Midbrain (tissue), 1 donor: ENCODE measurements at regions not wholly inside any gene's neighbourhood (a gene's known extent, or its start where the extent isn't known, plus 50 kb on each side); places are given as distances from the start of the nearest gene placed in this dataset.

ENCODE experiments used
- DNase-seq: peaks from one replicate; lab custom pipeline; 2025; lab: John Stamatoyannopoulos, UW

GRCh38 chr15:72919936-72920465 lies 132.3 kb upstream of the NEO1 start:
- no peak for DNase-seq

DNA sequence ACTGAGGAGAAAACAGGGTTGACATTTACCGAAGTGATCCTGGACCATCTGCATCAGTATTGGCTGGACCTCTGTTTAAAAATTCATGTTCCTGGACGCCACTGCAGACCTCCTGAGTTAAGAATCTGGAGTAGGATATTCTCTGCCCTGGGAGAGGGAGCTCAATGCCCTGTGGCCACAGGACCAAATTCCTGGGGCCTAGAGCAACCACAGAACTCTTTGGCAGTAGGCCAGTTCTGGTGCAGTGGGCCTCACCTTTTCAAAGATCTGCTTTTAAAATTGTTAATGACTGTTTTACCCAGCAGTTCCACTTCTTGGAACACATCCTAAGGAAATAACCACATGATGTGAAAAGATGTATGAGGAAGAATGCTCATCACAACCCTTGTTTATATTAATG lies 133.3 kb upstream of the ADPGK start:
- DNase-seq: no peak

DNA sequence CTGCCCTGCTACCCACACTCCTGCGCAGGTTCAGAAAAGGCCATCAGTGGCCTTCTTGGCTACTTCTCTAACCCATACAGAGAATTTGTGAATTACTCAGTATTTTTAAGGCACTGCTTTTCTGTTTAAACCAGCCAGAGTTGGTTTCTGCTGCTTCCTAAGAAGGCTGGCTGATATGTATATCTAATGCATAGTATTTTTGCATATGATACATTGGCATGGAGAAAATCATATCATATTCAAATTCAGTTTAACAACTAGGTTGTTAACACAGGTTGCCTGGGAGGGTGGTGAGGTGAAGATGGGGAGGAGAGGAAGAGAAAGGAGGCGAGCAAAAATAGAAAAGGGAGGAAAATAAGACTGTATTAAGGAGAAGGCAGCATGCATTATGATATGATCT lies 132.8 kb upstream of the ADPGK start:
- no peak for DNase-seq

DNA sequence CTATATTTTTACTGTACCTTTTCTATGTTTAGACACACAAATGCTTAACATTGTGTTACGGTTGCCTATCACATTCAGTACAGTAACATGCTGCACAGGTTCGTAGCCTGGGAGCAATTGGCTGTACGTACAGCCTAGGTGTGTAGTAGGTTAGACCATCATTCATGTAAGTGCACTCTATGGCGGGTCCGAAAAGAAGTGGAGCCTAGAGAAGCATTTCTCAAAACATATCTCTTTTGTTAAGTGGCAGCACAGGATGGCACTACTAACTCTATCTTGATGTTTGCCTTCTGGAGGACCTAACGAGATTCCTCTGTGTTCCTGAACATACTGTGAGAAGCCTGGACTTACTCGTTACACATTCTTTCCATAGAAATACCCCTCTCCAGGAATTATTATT lies 132.3 kb upstream of the ADPGK start:
- no peak for DNase-seq

- no peak for DNase-seq
These were observed 129.4 kb upstream of the ADPGK start for GRCh38 chr15:72912996-72913395.

- DNase-seq: no peak
These were observed 128.6 kb upstream of the ADPGK start for GRCh38 chr15:72912121-72912520.

GRCh38 chr15:72911626-72912025 lies 128.1 kb upstream of the ADPGK start:
- no peak for DNase-seq

DNA sequence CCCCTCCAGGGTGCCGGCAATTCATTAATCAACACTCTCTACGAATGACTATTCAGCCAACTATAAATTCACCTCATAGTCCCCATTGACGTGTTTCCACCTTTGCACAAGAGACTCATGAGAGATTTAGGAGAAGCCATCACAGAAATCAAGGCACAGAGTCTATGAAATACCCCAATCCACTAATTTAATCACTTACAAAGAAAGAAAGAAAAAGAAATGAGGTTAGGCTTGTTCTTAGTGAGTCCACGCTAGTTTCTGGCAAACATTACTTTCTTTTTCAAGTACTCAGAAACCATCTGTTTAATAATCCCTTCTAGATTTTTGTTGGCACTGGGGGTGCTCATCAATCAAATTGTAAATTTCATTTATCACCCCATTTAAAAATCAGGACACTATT lies 125.2 kb upstream of the ADPGK start:
- DNase-seq: no peak

DNA sequence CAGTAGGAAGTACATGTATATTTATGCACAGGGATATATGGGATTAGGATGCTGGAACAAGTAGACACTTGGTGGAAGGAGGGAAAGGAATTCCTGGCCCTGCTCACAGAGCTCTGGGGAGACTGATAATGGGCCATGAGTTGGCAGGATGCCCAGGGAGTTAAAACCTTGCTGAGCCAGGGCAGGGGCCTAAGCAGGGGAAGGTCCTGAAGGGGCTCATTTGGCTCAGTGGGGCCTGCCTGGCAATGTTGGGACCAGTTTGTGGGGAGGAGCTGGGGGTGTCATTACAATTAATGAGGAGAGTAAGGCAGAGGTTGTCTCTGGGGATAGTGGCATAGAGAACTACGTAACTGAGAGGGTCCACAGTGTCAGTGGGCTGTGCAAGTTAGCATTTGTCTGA lies 124.2 kb upstream of the ADPGK start:
- no peak for DNase-seq

- DNase-seq: no peak
These were observed 119.3 kb upstream of the ADPGK start for GRCh38 chr15:72902919-72903260.

- peak; percentile 55 for DNase-seq
These were observed 118.8 kb upstream of the ADPGK start for GRCh38 chr15:72902245-72902918.

DNA sequence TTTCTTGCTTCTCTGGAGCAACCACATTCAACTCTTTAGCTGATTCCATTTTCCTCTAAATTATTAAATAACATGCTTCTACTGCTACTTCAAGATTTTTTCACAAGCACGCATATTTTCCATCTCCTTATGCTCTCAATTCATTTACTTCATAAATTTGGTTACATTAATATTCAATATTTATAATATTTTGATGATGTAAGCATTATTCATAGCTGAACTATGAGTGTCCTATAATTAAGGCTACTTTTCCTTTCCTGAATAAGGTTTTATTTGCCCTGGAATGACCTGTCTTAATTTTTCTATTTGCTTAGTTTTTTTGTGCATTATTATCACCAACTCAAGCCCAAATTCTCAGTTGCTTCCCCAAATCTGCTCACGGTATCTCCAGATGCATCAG lies 109.4 kb upstream of the ADPGK start:
- DNase-seq: no peak

- DNase-seq: no peak
These were observed 106.5 kb upstream of the ADPGK start for GRCh38 chr15:72890043-72890442.

DNA sequence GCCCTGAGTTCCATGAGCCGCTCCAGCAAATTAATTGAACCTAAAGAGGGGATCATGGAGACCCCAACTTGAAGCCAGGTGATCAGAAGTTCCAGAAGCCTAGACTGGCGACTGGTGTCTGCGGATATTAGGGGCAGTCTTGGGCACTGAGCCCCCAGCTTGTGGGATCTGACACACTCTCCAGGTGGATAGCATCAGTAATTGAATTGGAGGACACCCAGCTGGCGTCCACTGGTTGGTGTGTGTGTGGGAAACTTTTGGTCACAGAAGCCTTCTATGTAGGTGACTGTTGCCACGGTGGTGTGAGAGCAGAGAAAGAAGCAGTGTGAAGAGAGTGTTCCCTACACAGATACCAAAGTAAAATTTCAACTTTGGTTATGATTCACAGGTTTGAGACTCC lies 106.0 kb upstream of the ADPGK start:
- DNase-seq: no peak

GRCh38 chr15:72888811-72889210 lies 105.3 kb upstream of the ADPGK start:
- no peak for DNase-seq

GRCh38 chr15:72888211-72888610 lies 104.7 kb upstream of the ADPGK start:
- DNase-seq: no peak

GRCh38 chr15:72887376-72887775 lies 103.8 kb upstream of the ADPGK start:
- no peak for DNase-seq

GRCh38 chr15:72884311-72884710 lies 100.8 kb upstream of the ADPGK start:
- no peak for DNase-seq

- no peak for DNase-seq
These were observed 90.0 kb upstream of the ADPGK start for GRCh38 chr15:72873379-72874233.

DNA sequence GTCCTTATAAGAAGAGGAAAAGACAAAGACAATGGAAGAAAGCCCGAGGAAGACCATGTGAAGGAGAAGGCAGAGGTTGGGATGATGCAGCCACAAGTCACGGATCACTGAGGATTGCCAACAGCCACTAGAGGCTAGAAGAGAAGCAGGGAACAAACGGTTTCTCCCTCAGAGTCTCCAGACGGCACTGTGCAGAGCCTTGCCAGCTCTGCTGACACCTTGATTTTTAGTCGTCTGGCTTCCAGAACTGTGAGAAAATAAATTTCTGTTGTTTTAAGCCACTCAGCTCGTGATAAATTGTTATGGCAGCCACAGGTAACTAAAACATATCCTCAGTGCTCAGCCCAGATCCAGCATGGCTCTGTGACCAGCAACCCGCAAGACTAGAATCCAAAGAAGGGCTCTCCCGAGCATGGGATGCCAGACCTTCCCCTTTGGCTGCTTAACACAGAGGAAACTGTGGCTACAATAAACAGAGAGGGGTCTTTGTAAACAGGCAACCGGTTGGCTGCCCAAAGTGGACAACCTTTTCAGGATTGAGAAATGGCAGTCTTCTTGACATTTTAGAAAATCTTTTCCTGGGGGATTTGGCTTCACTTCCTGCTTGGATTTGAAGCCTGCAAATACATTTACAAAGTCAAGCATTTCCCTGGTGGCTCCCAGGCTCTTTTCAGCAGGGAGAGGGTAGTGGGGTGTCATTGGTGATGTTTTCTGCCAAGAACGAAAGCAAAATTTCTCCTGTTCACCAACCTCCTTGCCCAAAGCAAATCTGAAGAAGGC lies 88.7 kb upstream of the ADPGK start:
- no peak for DNase-seq

- no peak for DNase-seq
These were observed 83.5 kb upstream of the ADPGK start for GRCh38 chr15:72866866-72867616.

- DNase-seq: no peak
These were observed 82.6 kb upstream of the ADPGK start for GRCh38 chr15:72866182-72866581.
